Umbilical cord (tissue), 1 donor: ENCODE measurements at regions not wholly inside any gene's neighbourhood (a gene's known extent, or its start where the extent isn't known, plus 50 kb on each side); places are given as distances from the start of the nearest gene placed in this dataset.

Source experiments
- DNase-seq: peaks from one replicate; pipeline ENCODE4 v3.0.0-alpha.2; 2015; ENCODE audit warnings: low spot score

GRCh38 chrX:140848800-140849199 is 139.2 kb downstream of the LINC00632 start:
- no peak for DNase-seq

GRCh38 chrX:140860718-140861117 is 141.7 kb upstream of the SPANXB1 start:
- DNase-seq, result no peak

- DNase-seq, result no peak
These were observed 135.9 kb upstream of the SPANXB1 start for GRCh38 chrX:140866446-140866845.

DNA sequence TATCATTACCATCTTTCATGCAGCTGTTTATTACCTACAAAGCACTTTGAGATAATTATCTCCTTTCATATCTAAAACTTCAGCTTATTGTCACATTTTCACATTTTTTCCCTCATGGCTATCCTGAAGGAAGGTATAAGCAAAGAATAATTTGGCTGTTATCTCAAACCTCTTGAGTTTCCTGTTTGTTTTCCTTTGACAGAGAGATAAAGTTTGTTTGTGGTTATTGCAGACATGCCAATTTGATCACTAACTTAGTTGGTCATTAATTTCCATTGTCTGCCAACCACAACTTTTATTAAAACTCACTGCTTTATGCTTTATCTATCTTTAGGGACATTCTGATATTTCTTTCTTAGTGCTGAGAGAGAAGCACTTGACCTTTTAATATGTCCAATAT is 89.8 kb upstream of the SPANXB1 start:
- no peak for DNase-seq

DNA sequence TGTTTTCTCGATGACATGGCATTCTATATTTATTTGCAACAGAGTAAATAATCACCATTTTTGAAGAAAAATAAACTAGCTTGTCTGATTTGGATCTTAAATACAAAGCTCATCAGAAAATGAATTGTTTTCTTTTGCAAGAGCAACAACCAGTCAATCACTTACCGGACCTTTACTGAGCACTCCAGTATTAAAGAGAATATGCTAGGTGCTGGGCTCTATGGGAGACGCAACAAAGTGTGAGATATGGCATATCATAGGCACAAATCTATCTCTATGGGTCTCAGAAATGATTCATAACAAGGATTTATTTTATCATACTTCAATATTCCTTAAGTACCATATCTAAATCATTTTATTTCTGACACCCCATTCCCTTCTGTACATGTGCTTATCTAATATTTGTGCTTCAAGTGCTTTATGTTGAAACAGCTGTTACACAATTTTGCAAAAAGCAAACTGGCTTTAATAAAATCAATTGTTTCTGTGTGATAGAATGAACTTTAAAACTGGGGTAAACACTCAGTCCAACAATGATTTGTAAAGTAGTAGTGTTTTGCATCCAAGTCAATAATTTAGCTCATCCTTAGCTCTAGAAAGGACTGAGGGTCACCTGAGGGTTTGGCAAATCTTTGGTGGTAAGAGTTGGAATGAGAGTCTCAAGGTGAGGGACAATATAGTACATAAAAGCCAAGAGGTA is 88.4 kb upstream of the SPANXB1 start:
- no peak for DNase-seq

DNA sequence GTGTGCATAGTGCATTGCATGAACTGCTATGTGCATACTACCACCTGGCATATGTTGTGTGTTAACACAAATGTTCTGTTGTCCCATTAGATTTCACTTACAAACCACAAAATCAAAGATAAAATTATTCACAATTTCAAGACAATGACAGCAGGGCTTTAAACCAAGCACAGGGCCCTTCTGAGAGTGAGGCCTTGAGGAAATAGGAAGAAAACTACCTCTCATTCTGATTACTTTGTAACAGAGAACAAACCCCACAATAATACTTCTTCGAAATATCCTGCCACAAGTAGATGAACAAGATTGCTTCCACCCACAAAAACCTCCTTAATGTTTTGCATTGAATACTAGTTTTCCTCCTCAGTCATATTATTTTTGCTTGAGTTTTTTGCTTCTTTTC is 85.5 kb upstream of the SPANXB1 start:
- no peak for DNase-seq

DNA sequence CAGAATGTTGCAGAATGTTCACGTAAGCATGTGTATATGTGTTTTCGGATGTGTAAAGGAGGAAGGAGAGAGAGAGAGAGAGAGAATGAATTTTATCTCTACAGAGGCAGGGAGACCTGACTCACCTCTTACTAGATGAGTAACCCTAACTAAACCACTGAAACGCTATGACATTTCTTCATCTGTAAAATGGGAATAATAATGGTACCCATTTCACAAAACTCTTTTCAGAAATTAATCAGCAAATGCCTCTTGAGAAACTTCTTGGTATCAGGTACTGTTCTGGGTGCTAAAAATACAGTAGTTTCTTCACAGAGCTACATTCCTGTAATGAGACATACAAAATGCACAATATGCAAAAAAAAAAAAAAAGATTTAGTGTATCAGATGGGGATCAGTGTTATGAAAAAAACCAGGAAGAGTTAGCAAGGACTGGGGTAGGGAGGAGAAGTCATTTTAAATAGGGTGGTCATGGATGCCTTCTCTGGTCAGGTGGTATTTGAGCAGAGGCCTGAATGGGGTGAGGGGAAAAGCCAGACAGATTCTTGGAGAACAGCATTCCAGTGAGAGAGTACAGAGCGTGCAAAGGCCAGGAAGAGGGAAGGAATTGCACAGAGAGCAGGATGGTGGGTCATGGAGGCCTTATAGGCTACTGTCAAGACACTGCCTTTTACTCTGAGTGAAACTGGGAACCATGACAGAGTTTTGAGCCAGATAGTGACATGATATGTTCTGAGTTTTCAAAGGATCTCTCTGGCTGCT is 84.9 kb upstream of the SPANXB1 start:
- no peak for DNase-seq

DNA sequence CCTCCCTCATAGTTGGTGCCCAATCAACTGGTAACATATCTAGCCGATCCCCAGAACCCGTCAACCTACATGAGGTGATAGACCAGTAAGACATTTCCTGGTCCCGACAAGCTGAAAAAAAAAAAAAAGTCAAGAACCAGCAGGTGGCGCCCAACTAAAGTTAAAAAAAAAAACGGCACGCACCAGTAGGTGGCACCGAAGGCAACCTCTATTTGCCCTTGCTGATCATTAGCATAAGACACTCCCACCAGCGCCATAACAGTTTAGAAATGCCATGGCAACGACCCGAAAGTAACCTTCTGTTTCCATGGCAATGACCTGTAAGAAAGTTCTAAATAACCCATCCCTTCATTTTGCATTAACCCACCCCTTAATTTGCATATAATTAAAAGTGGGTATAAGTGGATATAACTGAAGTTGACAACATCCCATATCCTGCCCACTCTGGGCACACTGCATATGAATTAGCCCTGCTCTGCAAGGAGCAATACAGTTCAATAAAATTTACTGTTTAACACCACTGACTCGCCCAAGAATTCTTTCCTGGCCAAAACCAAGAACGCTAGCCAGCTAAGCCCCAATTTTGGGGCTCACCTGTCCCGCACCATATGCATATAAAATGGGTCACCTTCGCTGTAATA is 83.9 kb upstream of the SPANXB1 start:
- peak; percentile 42 for DNase-seq

- DNase-seq, result no peak
These were observed 82.0 kb upstream of the SPANXB1 start for GRCh38 chrX:140920416-140920815.

DNA sequence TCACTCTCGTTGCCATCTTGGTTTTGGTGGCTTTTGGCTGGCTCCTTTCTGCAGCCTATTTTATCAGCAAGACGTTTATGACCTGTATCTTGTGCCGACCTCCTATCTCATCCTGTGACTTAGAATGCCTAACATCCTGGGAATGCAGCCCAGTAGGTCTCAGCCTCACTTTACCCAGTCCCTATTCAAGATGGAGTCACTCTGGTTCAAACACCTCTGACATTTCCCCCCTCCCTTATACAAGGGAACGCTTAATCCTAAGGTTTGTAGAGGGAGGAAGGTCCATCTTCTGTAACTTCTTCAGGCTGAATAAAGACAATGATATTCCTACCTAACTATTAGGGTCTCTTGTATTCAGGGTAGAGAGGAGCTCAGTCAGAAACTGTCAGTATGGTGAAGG is 79.3 kb upstream of the SPANXB1 start:
- DNase-seq, result no peak

- no peak for DNase-seq
These were observed 73.7 kb upstream of the SPANXB1 start for GRCh38 chrX:140928739-140929138.

DNA sequence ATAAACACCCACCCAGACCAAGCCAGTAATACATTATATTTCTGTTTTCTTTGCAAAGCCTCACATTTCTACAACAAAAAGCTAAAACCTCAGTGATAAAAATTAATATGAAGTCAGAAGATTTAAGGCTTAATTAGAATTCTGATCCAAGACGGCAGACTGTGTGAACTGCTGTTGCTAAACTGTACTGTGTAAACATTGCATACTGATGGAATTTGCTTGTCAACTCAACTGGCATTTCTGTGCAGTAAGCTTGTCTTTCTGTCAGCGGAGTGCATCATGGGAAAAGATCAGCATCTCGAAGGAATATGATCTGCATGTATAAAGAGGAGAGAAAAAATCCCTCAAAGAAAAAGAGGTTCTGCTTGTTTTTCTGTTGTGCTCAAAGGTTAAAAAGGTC is 69.4 kb upstream of the SPANXB1 start:
- DNase-seq, result peak; percentile 15

DNA sequence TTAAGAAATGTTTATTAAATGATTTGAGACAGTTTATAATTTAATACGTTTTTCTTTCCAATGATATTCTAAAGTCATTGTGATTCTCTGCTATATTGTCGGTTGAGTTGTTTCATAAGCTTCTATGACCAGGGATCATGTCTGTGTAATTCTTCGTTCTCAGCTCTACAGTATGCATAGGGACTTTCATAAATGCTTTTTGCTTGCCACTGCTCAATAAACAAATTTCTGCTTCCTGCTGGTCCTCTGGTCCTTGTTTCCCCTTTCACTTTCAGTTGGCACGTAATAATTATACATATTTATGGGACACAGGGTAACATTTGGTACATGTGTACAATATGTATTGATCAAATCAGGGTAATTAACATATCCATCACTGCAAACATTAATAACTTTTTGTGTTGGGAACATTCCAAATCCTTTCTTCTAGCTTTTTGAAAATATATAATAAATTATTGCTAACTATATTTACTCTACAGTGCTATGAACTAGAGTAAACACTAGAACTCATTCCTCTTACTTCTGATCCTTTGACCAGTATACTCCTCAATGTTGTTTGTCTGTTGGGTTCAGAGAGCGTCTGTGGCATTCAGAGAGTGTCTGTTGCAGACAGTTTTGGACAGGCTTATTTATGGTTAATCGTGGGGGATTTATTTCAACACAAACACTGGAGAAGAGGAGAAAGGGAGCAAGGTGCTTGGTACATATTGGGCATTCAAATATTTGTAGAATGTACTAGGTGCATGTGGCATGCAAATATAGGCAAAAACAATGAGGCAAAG is 68.3 kb upstream of the SPANXB1 start:
- no peak for DNase-seq

GRCh38 chrX:140943513-140943912 is 58.9 kb upstream of the SPANXB1 start:
- no peak for DNase-seq

- peak; percentile 20 for DNase-seq
These were observed 57.7 kb upstream of the SPANXB1 start for GRCh38 chrX:140944710-140945109.

- no peak for DNase-seq
These were observed 53.6 kb upstream of the SPANXB1 start for GRCh38 chrX:140948827-140949226.

GRCh38 chrX:140949233-140949632 is 53.2 kb upstream of the SPANXB1 start:
- no peak for DNase-seq
